ENCODE measurements at regions not wholly inside any gene's neighbourhood (a gene's known extent, or its start where the extent isn't known, plus 50 kb on each side); places are given as distances from the start of the nearest gene placed in this dataset.

DNA sequence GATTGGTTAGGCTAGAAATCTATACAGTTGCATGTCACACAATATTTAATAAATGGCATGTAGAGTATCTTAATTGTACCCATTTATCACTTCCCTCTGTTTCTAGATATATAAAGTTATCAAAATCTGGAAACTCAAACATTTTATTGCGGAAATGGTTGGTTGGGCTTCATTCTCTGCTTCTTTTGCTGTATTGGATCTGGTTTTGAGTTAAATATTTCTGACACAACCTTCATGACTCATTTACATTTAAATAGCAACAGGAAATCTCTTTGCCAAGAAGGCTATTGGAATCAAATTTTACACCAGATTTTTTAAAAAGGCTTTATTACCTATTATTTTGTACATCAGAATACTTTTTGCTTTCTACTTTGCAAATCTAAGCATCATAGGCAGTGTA lies 153.8 kb downstream of the EBLN2 start:
- no peaks in the 10 kb centered on the region for H3K36me3 ChIP-seq
- no peak overlapping the region for H3K4me3 ChIP-seq
- H3K9me3 ChIP-seq (ENCODE audit: low read depth): no peaks in the 10 kb centered on the region
- peaks cover 2% of the 10 kb centered on the region for H3K9me3 Mint-ChIP-seq
- H3K4me1 ChIP-seq: no peaks in the 10 kb centered on the region
- no peak overlapping the region for H3K9ac ChIP-seq
- no peak overlapping the region for H3K4me3 Mint-ChIP-seq
- no peak overlapping the region for H3K4me2 ChIP-seq
- no peaks in the 10 kb centered on the region for H3F3A ChIP-seq (ENCODE audit: low read depth)
- no peak for DNase-seq (ENCODE audit: low spot score)
- H2AFZ ChIP-seq (replicated peaks): no peak overlapping the region
- TF ChIP-seq EZH2phosphoT487 (IDR thresholded peaks at IDR 0.05) (no peak), EZH2 (IDR thresholded peaks at IDR 0.05) (no peak)
- TF ChIP-seq, protein P1, sequence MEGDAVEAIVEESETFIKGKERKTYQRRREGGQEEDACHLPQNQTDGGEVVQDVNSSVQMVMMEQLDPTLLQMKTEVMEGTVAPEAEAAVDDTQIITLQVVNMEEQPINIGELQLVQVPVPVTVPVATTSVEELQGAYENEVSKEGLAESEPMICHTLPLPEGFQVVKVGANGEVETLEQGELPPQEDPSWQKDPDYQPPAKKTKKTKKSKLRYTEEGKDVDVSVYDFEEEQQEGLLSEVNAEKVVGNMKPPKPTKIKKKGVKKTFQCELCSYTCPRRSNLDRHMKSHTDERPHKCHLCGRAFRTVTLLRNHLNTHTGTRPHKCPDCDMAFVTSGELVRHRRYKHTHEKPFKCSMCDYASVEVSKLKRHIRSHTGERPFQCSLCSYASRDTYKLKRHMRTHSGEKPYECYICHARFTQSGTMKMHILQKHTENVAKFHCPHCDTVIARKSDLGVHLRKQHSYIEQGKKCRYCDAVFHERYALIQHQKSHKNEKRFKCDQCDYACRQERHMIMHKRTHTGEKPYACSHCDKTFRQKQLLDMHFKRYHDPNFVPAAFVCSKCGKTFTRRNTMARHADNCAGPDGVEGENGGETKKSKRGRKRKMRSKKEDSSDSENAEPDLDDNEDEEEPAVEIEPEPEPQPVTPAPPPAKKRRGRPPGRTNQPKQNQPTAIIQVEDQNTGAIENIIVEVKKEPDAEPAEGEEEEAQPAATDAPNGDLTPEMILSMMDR (IDR thresholded peaks at IDR 0.05): no peak
- H3K4me1 Mint-ChIP-seq: no peaks in the 10 kb centered on the region
- no peaks in the 10 kb centered on the region for H3K27me3 ChIP-seq
- H3K36me3 Mint-ChIP-seq: no peaks in the 10 kb centered on the region
- H3K27ac ChIP-seq: no peak overlapping the region
- no peaks in the 10 kb centered on the region for H3K79me2 ChIP-seq (ENCODE audit: low read depth)
- H4K20me1 ChIP-seq (ENCODE audit: low read depth): no peaks in the 10 kb centered on the region
- H3K27ac Mint-ChIP-seq: no peak overlapping the region
- H3K27me3 Mint-ChIP-seq (ENCODE audit: insufficient read depth, low read depth): peaks cover 2% of the 10 kb centered on the region

DNA sequence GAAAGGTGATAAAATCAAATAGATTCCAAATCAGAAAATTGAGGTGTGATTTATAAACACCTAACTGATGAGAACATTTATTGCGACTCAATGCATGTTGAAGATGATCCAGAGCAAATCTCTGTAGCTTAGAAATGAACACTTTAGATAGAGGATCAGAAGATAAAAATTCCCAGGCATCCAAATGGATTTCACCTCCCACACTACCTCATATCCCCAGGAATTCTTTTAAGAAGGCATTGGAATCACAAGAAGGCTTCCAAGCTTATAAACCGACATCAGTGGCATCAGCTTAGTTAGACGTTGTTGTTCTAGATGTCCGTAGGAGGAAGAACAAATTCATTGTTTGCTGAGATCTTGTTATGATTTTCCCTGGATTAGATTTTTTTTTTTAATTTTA lies 154.4 kb downstream of the EBLN2 start:
- H3K4me1 Mint-ChIP-seq: no peaks in the 10 kb centered on the region
- H3K9me3 ChIP-seq (ENCODE audit: low read depth): no peaks in the 10 kb centered on the region
- no peaks in the 10 kb centered on the region for H3K27me3 ChIP-seq
- H3K9me3 Mint-ChIP-seq: peaks cover 2% of the 10 kb centered on the region
- no peak overlapping the region for H3K27ac ChIP-seq
- no peaks in the 10 kb centered on the region for H3K79me2 ChIP-seq (ENCODE audit: low read depth)
- peaks cover 2% of the 10 kb centered on the region for H3K27me3 Mint-ChIP-seq (ENCODE audit: insufficient read depth, low read depth)
- no peak overlapping the region for H3K4me2 ChIP-seq
- H4K20me1 ChIP-seq (ENCODE audit: low read depth): no peaks in the 10 kb centered on the region
- H3K4me1 ChIP-seq: no peaks in the 10 kb centered on the region
- no peak overlapping the region for H3K4me3 ChIP-seq
- no peak overlapping the region for H3K4me3 Mint-ChIP-seq
- no peak overlapping the region for H3K9ac ChIP-seq
- H3K27ac Mint-ChIP-seq: no peak overlapping the region
- H2AFZ ChIP-seq (replicated peaks): no peak overlapping the region
- H3F3A ChIP-seq (ENCODE audit: low read depth): no peaks in the 10 kb centered on the region
- no peaks in the 10 kb centered on the region for H3K36me3 ChIP-seq
- no peaks in the 10 kb centered on the region for H3K36me3 Mint-ChIP-seq
- no peak for DNase-seq (ENCODE audit: low spot score)
- no peak for TF ChIP-seq EZH2phosphoT487 (IDR thresholded peaks at IDR 0.05)
- TF ChIP-seq, protein P1 (IDR thresholded peaks at IDR 0.05): no peak
- TF ChIP-seq EZH2 (IDR thresholded peaks at IDR 0.05): no peak

DNA sequence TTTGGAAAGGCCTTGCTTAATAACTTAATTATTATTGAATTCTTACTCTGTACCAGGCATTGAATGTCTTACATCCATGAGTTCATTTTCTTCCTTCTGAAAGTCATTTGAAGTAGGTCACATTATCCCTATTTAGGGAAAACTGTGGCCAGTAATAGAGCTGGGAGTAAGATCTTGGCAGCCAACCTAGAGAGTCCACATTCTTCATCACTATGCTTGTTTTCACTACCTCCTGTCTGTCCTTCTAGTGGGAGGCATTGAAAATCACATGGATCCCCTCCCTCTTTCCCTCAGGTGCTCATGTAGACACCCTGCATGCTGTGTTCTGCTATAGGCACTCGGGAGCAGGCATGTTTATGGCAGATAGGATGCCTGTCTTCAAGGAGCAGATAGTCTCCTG lies 154.9 kb downstream of the EBLN2 start:
- H3K4me3 ChIP-seq: no peak overlapping the region
- Mint-ChIP-seq H3K4me1 (no peaks in the 10 kb centered on the region), H3K4me3 (no peak overlapping the region), H3K9me3 (peaks cover 2% of the 10 kb centered on the region), H3K27ac (no peak overlapping the region), H3K36me3 (no peaks in the 10 kb centered on the region), H3K27me3 (ENCODE audit: insufficient read depth, low read depth) (peaks cover 2% of the 10 kb centered on the region)
- no peak for DNase-seq (ENCODE audit: low spot score)
- H3K4me1 ChIP-seq: no peaks in the 10 kb centered on the region
- no peaks in the 10 kb centered on the region for H3K9me3 ChIP-seq (ENCODE audit: low read depth)
- no peak for TF ChIP-seq EZH2phosphoT487 (IDR thresholded peaks at IDR 0.05)
- no peak for TF ChIP-seq EZH2 (IDR thresholded peaks at IDR 0.05)
- TF ChIP-seq, protein P1 (IDR thresholded peaks at IDR 0.05): no peak
- no peak overlapping the region for H2AFZ ChIP-seq (replicated peaks)
- no peaks in the 10 kb centered on the region for H3K79me2 ChIP-seq (ENCODE audit: low read depth)
- H3K27me3 ChIP-seq: no peaks in the 10 kb centered on the region
- no peak overlapping the region for H3K27ac ChIP-seq
- no peaks in the 10 kb centered on the region for H3K36me3 ChIP-seq
- H3K4me2 ChIP-seq: no peak overlapping the region
- H4K20me1 ChIP-seq (ENCODE audit: low read depth): no peaks in the 10 kb centered on the region
- no peak overlapping the region for H3K9ac ChIP-seq
- no peaks in the 10 kb centered on the region for H3F3A ChIP-seq (ENCODE audit: low read depth)

Data from neural progenitor cell (in vitro differentiated cells).